ENCODE measurements at regions not wholly inside any gene's neighbourhood (a gene's known extent, or its start where the extent isn't known, plus 50 kb on each side); places are given as distances from the start of the nearest gene placed in this dataset.

- TF ChIP-seq POLR2A (IDR thresholded peaks at IDR 0.05) = no peak
- TF ChIP-seq, protein P1, sequence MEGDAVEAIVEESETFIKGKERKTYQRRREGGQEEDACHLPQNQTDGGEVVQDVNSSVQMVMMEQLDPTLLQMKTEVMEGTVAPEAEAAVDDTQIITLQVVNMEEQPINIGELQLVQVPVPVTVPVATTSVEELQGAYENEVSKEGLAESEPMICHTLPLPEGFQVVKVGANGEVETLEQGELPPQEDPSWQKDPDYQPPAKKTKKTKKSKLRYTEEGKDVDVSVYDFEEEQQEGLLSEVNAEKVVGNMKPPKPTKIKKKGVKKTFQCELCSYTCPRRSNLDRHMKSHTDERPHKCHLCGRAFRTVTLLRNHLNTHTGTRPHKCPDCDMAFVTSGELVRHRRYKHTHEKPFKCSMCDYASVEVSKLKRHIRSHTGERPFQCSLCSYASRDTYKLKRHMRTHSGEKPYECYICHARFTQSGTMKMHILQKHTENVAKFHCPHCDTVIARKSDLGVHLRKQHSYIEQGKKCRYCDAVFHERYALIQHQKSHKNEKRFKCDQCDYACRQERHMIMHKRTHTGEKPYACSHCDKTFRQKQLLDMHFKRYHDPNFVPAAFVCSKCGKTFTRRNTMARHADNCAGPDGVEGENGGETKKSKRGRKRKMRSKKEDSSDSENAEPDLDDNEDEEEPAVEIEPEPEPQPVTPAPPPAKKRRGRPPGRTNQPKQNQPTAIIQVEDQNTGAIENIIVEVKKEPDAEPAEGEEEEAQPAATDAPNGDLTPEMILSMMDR (IDR thresholded peaks at IDR 0.05) = no peak
These were observed 295.0 kb upstream of the KLF14 start for GRCh38 chr7:131029002-131029401.

Measured in testis (tissue), 2 donors.